Parathyroid adenoma (tissue), 2 donors: ENCODE measurements at regions not wholly inside any gene's neighbourhood (a gene's known extent, or its start where the extent isn't known, plus 50 kb on each side); places are given as distances from the start of the nearest gene placed in this dataset.

Experiments used
- H2AFZ ChIP-seq: fragments of 300-600 bp; sonication (generic); one replicate; pipeline ENCODE4 v1.7.0; 2017; ENCODE audit warnings: antibody characterized with exemption, mild to moderate bottlenecking
- H3K27ac ChIP-seq: fragments of 300-600 bp; sonication (generic); one replicate; pipeline ENCODE4 v1.7.0; 2017
- H3K27me3 ChIP-seq: fragments of 300-600 bp; sonication (generic); one replicate; pipeline ENCODE4 v1.7.0; 2017; ENCODE audit warnings: low read length; ENCODE audit not compliant: control insufficient read depth, insufficient read depth
- H3K36me3 ChIP-seq: fragments of 300-600 bp; sonication (generic); one replicate; pipeline ENCODE4 v1.7.0; 2017; ENCODE audit warnings: low read length; ENCODE audit not compliant: control insufficient read depth, insufficient read depth
- H3K4me1 ChIP-seq: fragments of 300-600 bp; sonication (generic); one replicate; pipeline ENCODE4 v1.7.0; 2017; ENCODE audit warnings: control low read depth
- H3K4me2 ChIP-seq: fragments of 300-600 bp; sonication (generic); one replicate; pipeline ENCODE4 v1.7.0; 2017; ENCODE audit warnings: low read length
- H3K4me3 ChIP-seq: fragments of 300-600 bp; sonication (generic); one replicate; pipeline ENCODE4 v1.7.0; 2017; ENCODE audit warnings: low read depth, low read length
- H3K79me2 ChIP-seq: fragments of 300-600 bp; sonication (generic); one replicate; pipeline ENCODE4 v1.7.0; 2017; ENCODE audit warnings: control low read depth
- H3K9ac ChIP-seq: fragments of 300-600 bp; sonication (generic); one replicate; pipeline ENCODE4 v1.7.0; 2017; ENCODE audit warnings: mild to moderate bottlenecking
- H3K9me3 ChIP-seq: fragments of 300-600 bp; sonication (generic); one replicate; pipeline ENCODE4 v1.7.0; 2017; ENCODE audit warnings: low read length; ENCODE audit not compliant: control insufficient read depth
- TF ChIP-seq, protein P1 (sequence below): fragments of 300-600 bp; sonication (generic); IDR thresholded peaks from one replicate; pipeline ENCODE4 v1.7.0; 2017; ENCODE audit warnings: antibody characterized with exemption, mild to moderate bottlenecking
- donor health status: primary hyperparathyroidism.

DNA sequence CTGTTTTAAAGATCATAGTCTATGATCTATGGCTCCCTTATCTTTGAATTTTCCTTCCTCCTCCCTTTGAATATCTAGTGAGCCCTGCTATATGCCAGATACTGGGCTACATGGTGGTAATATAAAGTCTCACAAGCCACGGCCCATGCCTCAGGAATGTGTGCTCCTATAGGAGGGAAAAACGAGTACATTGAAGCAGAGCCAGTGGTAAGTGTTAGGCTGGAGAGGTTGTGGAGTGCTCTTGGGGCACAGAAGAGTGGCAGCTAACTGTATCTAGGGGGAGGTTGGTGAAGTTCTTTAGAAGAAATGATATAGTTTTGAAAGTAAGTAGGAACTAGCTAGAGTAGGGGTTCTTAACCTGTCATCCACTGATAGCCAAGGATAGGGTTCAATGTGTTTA is 105.8 kb upstream of the PMFBP1 start:
- TF ChIP-seq, protein P1, sequence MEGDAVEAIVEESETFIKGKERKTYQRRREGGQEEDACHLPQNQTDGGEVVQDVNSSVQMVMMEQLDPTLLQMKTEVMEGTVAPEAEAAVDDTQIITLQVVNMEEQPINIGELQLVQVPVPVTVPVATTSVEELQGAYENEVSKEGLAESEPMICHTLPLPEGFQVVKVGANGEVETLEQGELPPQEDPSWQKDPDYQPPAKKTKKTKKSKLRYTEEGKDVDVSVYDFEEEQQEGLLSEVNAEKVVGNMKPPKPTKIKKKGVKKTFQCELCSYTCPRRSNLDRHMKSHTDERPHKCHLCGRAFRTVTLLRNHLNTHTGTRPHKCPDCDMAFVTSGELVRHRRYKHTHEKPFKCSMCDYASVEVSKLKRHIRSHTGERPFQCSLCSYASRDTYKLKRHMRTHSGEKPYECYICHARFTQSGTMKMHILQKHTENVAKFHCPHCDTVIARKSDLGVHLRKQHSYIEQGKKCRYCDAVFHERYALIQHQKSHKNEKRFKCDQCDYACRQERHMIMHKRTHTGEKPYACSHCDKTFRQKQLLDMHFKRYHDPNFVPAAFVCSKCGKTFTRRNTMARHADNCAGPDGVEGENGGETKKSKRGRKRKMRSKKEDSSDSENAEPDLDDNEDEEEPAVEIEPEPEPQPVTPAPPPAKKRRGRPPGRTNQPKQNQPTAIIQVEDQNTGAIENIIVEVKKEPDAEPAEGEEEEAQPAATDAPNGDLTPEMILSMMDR: no peak
- no peaks in the 10 kb centered on the region for H3K27me3 ChIP-seq
- no peak overlapping the region for H3K9ac ChIP-seq
- no peaks in the 10 kb centered on the region for H3K9me3 ChIP-seq
- H3K36me3 ChIP-seq: no peaks in the 10 kb centered on the region
- no peaks in the 10 kb centered on the region for H3K79me2 ChIP-seq
- no peaks in the 10 kb centered on the region for H3K4me1 ChIP-seq
- H3K4me3 ChIP-seq: no peak overlapping the region
- no peak overlapping the region for H3K27ac ChIP-seq
- H3K4me2 ChIP-seq: no peak overlapping the region
- H2AFZ ChIP-seq: no peak overlapping the region

DNA sequence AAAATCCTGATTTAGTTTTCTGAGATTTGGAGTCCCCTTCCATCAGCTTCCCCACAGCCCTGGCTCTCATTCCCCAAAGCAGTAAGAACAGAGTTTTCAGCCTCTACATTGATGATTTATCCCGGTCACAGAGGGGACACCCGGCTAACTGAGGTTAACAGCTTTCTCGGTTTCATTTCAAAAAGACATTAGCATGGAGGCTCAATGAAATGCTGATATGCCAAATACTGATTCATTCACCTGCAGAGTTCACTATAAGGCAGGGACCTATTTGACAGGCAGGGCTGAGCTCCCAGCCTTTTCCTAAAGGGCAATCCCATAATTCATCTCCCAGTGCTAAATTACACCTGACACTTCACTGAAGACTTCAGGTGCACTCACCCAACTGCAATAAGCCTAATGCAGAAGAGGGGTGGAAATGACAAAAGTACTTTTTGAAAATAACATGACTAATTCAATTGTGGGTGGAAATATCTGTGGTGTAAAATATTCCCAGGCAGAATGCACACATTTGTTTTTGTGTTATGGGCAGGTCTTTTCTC is 99.8 kb upstream of the PMFBP1 start:
- TF ChIP-seq, protein P1: no peak
- Histone ChIP-seq H3K27ac (no peak overlapping the region), H3K79me2 (no peaks in the 10 kb centered on the region), H3K9ac (no peak overlapping the region), H3K27me3 (no peaks in the 10 kb centered on the region), H3K4me2 (no peak overlapping the region), H2AFZ (no peak overlapping the region), H3K9me3 (no peaks in the 10 kb centered on the region), H3K4me3 (no peak overlapping the region), H3K4me1 (no peaks in the 10 kb centered on the region), H3K36me3 (no peaks in the 10 kb centered on the region)

DNA sequence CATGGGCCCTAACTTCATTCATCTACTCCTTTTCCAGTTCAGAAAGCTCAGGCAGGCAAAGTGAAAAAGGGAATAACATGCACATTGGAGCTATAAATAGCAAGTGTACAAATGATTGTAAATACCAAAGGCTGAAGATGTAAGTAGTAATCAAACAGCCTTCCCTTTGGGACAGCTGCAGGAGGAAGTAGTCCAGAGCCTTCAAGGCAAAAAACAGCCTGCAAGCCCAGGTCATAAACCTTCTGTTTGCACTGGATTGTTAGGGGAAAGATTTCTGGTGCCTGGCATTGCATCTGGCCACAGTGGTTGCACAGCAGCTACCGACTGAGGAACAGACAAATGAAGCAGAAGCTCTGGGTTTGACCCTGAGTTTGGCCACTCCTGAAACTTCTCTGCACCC is 98.6 kb upstream of the PMFBP1 start:
- Histone ChIP-seq H3K4me2 (no peak overlapping the region), H2AFZ (no peak overlapping the region), H3K27me3 (no peaks in the 10 kb centered on the region), H3K79me2 (no peaks in the 10 kb centered on the region), H3K36me3 (no peaks in the 10 kb centered on the region), H3K27ac (no peak overlapping the region), H3K4me1 (no peaks in the 10 kb centered on the region), H3K9me3 (no peaks in the 10 kb centered on the region), H3K9ac (no peak overlapping the region), H3K4me3 (no peak overlapping the region)
- TF ChIP-seq, protein P1: no peak

DNA sequence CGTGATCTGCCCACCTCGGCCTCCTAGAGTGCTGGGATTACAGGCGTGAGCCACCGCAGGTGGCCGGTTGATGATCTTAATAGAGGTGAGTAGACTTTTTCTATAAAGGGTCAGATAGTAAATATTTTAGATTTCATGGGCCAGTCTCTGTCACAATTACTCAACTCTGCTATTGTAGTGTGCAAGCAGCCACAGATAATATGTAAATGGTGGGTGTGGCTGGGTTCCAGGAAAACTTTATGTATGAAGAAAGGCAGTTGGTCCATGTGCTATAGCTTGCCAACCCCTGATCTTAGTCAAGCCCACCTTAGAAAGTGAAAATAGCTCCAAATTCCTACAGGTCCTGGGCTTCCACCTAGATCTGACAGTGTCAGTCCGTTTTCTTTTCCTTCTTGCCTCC is 94.9 kb upstream of the PMFBP1 start:
- Histone ChIP-seq H3K79me2 (no peaks in the 10 kb centered on the region), H3K9me3 (no peaks in the 10 kb centered on the region), H3K4me3 (no peak overlapping the region), H3K27ac (no peak overlapping the region), H3K4me1 (no peaks in the 10 kb centered on the region), H3K27me3 (no peaks in the 10 kb centered on the region), H2AFZ (no peak overlapping the region), H3K4me2 (no peak overlapping the region), H3K9ac (no peak overlapping the region), H3K36me3 (no peaks in the 10 kb centered on the region)
- TF ChIP-seq, protein P1: no peak

DNA sequence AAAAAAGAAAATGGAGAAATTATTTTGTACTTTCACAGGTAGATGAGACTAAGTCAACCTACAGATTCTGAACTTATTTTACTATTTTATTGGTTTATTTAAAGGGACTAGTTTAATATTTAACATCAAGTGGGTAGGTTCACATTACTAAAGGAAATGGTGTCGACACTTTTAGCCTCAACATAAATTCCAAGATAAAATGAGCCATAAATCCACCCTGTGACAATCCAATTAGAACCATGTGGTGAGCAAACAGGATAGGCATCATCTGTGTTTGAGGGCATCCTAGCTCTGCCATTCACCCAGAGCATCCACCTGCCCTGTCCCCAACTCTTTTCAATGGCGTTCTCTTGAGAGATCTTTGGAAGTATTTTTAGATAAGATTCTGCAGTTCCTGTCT is 92.8 kb upstream of the PMFBP1 start:
- no peaks in the 10 kb centered on the region for H3K9me3 ChIP-seq
- H3K9ac ChIP-seq: no peak overlapping the region
- no peaks in the 10 kb centered on the region for H3K27me3 ChIP-seq
- H3K4me2 ChIP-seq: no peak overlapping the region
- no peaks in the 10 kb centered on the region for H3K4me1 ChIP-seq
- no peak overlapping the region for H2AFZ ChIP-seq
- no peak overlapping the region for H3K4me3 ChIP-seq
- H3K27ac ChIP-seq: no peak overlapping the region
- TF ChIP-seq, protein P1: no peak
- no peaks in the 10 kb centered on the region for H3K79me2 ChIP-seq
- H3K36me3 ChIP-seq: no peaks in the 10 kb centered on the region
